H9 (cell line): ENCODE measurements at regions not wholly inside any gene's neighbourhood (a gene's known extent, or its start where the extent isn't known, plus 50 kb on each side); places are given as distances from the start of the nearest gene placed in this dataset.

Experiments
- DNase-seq: peaks from one replicate; pipeline ENCODE4 v3.0.0-alpha.2; 2017
- H2AFZ ChIP-seq: one replicate; pipeline ENCODE4 v1.6.1; 2013; ENCODE audit warnings: mild to moderate bottlenecking, low read length, control low read depth, moderate library complexity
- H2AK5ac ChIP-seq: 2 replicates; pipeline ENCODE4 v1.6.1; 2013; ENCODE audit warnings: low read length, control low read depth, mixed read lengths; ENCODE audit not compliant: insufficient read length
- H2BK120ac ChIP-seq: one replicate; pipeline ENCODE4 v1.6.1; 2013; ENCODE audit warnings: low read depth, mild to moderate bottlenecking, low read length, control low read depth, inconsistent platforms; ENCODE audit not compliant: poor library complexity, severe bottlenecking
- H2BK12ac ChIP-seq: 2 replicates; pipeline ENCODE4 v1.6.1; 2013; ENCODE audit warnings: low read length, control low read depth, mixed read lengths, low read depth; ENCODE audit not compliant: insufficient read length
- H2BK15ac ChIP-seq: 2 replicates; pipeline ENCODE4 v1.6.1; 2013; ENCODE audit warnings: low read depth, low read length, control low read depth
- H2BK20ac ChIP-seq: one replicate; pipeline ENCODE4 v1.6.1; 2013; ENCODE audit warnings: low read depth, mild to moderate bottlenecking, low read length, control low read depth, inconsistent platforms; ENCODE audit not compliant: poor library complexity, severe bottlenecking
- H2BK5ac ChIP-seq: 2 replicates; pipeline ENCODE4 v1.6.1; 2013; ENCODE audit warnings: low read length, control low read depth, mixed read lengths; ENCODE audit not compliant: insufficient read length
- H3K14ac ChIP-seq: 2 replicates; pipeline ENCODE4 v1.6.1; 2013; ENCODE audit warnings: low read length, control low read depth; ENCODE audit not compliant: insufficient read depth
- H3K18ac ChIP-seq: 2 replicates; pipeline ENCODE4 v1.6.1; 2013; ENCODE audit warnings: low read depth, mild to moderate bottlenecking, mixed read lengths, low read length, control low read depth; ENCODE audit not compliant: insufficient read length
- H3K23ac ChIP-seq: 2 replicates; pipeline ENCODE4 v1.6.1; 2013; ENCODE audit warnings: low read length, control low read depth, mixed read lengths, low read depth; ENCODE audit not compliant: insufficient read length
- H3K23me2 ChIP-seq: 2 replicates; pipeline ENCODE4 v1.6.1; 2013; ENCODE audit warnings: low read depth, mild to moderate bottlenecking, mixed read lengths, low read length, control low read depth; ENCODE audit not compliant: insufficient read length, poor library complexity, severe bottlenecking
- H3K27ac ChIP-seq: 2 replicates; pipeline ENCODE4 v1.5.1; 2013; ENCODE audit warnings: low read length, control low read depth, mixed read lengths, low read depth; ENCODE audit not compliant: insufficient read length
- H3K27me3 ChIP-seq: 2 replicates; pipeline ENCODE4 v1.6.1; 2013; ENCODE audit warnings: low read length, control low read depth, inconsistent platforms; ENCODE audit not compliant: insufficient read depth
- H3K4ac ChIP-seq: 2 replicates; pipeline ENCODE4 v1.6.1; 2013; ENCODE audit warnings: low read depth, mild to moderate bottlenecking, control low read depth, inconsistent platforms, low read length, moderate library complexity
- H3K4me1 ChIP-seq: 2 replicates; pipeline ENCODE4 v1.6.1; 2013; ENCODE audit warnings: low read length, control low read depth, inconsistent platforms; ENCODE audit not compliant: insufficient read depth
- H3K4me2 ChIP-seq: 2 replicates; pipeline ENCODE4 v1.6.1; 2013; ENCODE audit warnings: low read length, control low read depth, mixed read lengths; ENCODE audit not compliant: insufficient read length, insufficient read depth
- H3K56ac ChIP-seq: 2 replicates; pipeline ENCODE4 v1.6.1; 2013; ENCODE audit warnings: low read depth, mild to moderate bottlenecking, mixed read lengths, low read length, control low read depth; ENCODE audit not compliant: insufficient read length
- H3K79me1 ChIP-seq: 2 replicates; pipeline ENCODE4 v1.6.1; 2013; ENCODE audit warnings: low read depth, mild to moderate bottlenecking, moderate library complexity, low read length, control low read depth, inconsistent platforms; ENCODE audit not compliant: insufficient read depth, poor library complexity, severe bottlenecking
- H3K79me2 ChIP-seq: 2 replicates; pipeline ENCODE4 v1.6.1; 2013; ENCODE audit warnings: low read length, control low read depth, inconsistent platforms; ENCODE audit not compliant: insufficient read depth
- H3K9ac ChIP-seq: 2 replicates; pipeline ENCODE4 v1.6.1; 2013; ENCODE audit warnings: low read length, control low read depth, mixed read lengths; ENCODE audit not compliant: insufficient read length; ENCODE audit errors: extremely low read depth
- H3K9me3 ChIP-seq: one replicate; pipeline ENCODE4 v1.6.1; 2013; ENCODE audit warnings: low read depth, low read length, inconsistent platforms; ENCODE audit not compliant: control insufficient read depth
- H3T11ph ChIP-seq: one replicate; pipeline ENCODE4 v1.6.1; 2013; ENCODE audit warnings: mild to moderate bottlenecking, low read length, control low read depth, inconsistent platforms
- H4K20me1 ChIP-seq: one replicate; pipeline ENCODE4 v1.6.1; 2013; ENCODE audit not compliant: control insufficient read depth, insufficient read length, insufficient read depth
- H4K5ac ChIP-seq: 2 replicates; pipeline ENCODE4 v1.6.1; 2013; ENCODE audit warnings: low read depth, mild to moderate bottlenecking, mixed read lengths, low read length, control low read depth; ENCODE audit not compliant: insufficient read length
- H4K8ac ChIP-seq: replicated peaks from 2 replicates; pipeline ENCODE4 v1.6.1; 2013; ENCODE audit warnings: low read length, control low read depth, mixed read lengths, low read depth; ENCODE audit not compliant: insufficient read length
- H4K91ac ChIP-seq: 2 replicates; pipeline ENCODE4 v1.6.1; 2013; ENCODE audit warnings: low read depth, mild to moderate bottlenecking, moderate library complexity, mixed read lengths, low read length, control low read depth; ENCODE audit not compliant: insufficient read length
- H3K27ac Mint-ChIP-seq, 3 experiments: 2 replicates in 2 of 3; 3 replicates in 1 of 3; pipeline ENCODE4 v1.8.0; 2020 to 2021; ENCODE audit warnings: mixed read lengths in 3 of 3, mild to moderate bottlenecking in 1 of 3, moderate library complexity in 1 of 3
- H3K27me3 Mint-ChIP-seq: 2 replicates; pipeline ENCODE4 v1.8.0; 2021; ENCODE audit warnings: low read depth, mild to moderate bottlenecking, moderate library complexity, mixed read lengths
- H3K36me3 Mint-ChIP-seq, 3 experiments: 2 replicates in 2 of 3; 3 replicates in 1 of 3; pipeline ENCODE4 v1.8.0; 2020 to 2021; ENCODE audit warnings: low read depth in 3 of 3, mixed read lengths in 3 of 3; ENCODE audit not compliant: insufficient read depth in 1 of 3
- H3K4me1 Mint-ChIP-seq, 2 experiments: 2 replicates each; pipeline ENCODE4 v1.8.0; 2020; ENCODE audit warnings: mixed read lengths in 2 of 2
- H3K4me3 Mint-ChIP-seq, 2 experiments: 2 replicates in 1 of 2; 3 replicates in 1 of 2; pipeline ENCODE4 v1.8.0; 2020 to 2021; ENCODE audit warnings: mild to moderate bottlenecking in 2 of 2, mixed read lengths in 2 of 2, moderate library complexity in 1 of 2
- H3K9me3 Mint-ChIP-seq, 2 experiments: 2 replicates in 1 of 2; 3 replicates in 1 of 2; pipeline ENCODE4 v1.8.0; 2020; ENCODE audit warnings: mild to moderate bottlenecking in 2 of 2, mixed read lengths in 2 of 2, moderate library complexity in 1 of 2
- WGBS: extraction: QIAGEN DNeasy Blood & Tissue Kit; methylation state at CpG from one replicate; pipeline ENCODE4 v1.1.7; 2013; ENCODE audit warnings: missing lambda C conversion rate, low lambda C conversion rate, mixed read lengths; ENCODE audit not compliant: insufficient read length; ENCODE audit errors: extremely low coverage; 5-methylcytosine and 5-hydroxymethylcytosine counted together
- TF ChIP-seq, protein P1 (sequence below): fragments of 200-600 bp; sonication (generic); conservative IDR thresholded peaks from 3 replicates; pipeline ENCODE4 v1.8.0; 2021; ENCODE audit warnings: antibody characterized with exemption, mild to moderate bottlenecking

DNA sequence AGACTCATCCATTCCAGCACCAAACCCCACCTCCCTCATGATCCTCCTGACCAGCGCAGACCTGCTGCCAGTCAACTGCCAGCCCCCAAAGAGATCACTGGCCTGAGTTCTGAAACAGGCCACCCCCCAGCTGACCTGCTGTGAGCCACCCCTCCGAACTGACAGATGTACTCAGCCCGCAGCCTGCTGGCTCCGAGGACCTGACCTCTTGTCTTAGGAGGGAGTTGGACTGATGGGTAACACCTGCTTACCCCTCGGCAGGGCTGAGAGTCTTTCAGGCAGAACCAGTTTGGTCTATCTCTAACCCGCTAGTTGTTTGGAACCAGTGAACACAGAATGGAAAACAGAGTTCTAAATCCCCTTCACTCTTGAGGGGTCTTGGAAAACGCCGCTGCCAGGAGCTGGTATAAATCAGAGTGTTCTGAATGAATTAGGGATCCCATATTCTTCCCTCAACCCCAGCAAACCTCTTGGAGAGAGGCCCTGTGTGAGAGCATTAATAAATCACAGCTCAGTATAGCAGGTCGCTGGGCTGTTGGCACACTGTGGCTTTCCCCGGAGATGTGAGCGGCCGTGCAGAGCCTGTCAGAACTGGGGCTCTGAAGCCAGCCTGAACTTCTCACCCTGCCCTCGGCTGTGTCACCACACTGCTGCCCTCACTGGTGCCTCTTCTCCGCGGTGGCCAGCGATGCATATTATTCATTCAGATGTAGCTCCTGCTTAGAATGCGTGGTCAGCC, 165.1 kb upstream of the NCAM1 start:
- WGBS: no CpG with 5 or more reads among the region's 17 CpGs
- Histone ChIP-seq H2BK12ac (peak overlapping the region; percentile 11), H3K4me1 (peaks cover 11% of the 10 kb centered on the region; the same call in 1 of the 2 replicates)

More for the DNA sequence above, 165.1 kb upstream of the NCAM1 start:
- Histone ChIP-seq H2AK5ac (no peak overlapping the region), H3K14ac (no peak overlapping the region), H3T11ph (no peak overlapping the region), H3K56ac (no peak overlapping the region), H3K4me2 (no peak overlapping the region), H3K27me3 (no peaks in the 10 kb centered on the region), H3K27ac (no peak overlapping the region), H4K5ac (no peak overlapping the region), H2AFZ (no peak overlapping the region), H3K9me3 (no peaks in the 10 kb centered on the region), H2BK20ac (no peak overlapping the region), H3K9ac (no peak overlapping the region), H4K20me1 (no peaks in the 10 kb centered on the region), H4K8ac (no peak overlapping the region), H3K79me2 (no peaks in the 10 kb centered on the region), H2BK15ac (no peak overlapping the region), H2BK5ac (no peak overlapping the region), H3K4ac (no peak overlapping the region), H3K23ac (no peak overlapping the region), H3K79me1 (no peaks in the 10 kb centered on the region), H3K18ac (no peak overlapping the region), H4K91ac (no peak overlapping the region), H2BK120ac (no peak overlapping the region), H3K23me2 (no peaks in the 10 kb centered on the region)
- H3K27me3 Mint-ChIP-seq: peaks cover 2% of the 10 kb centered on the region
- peak overlapping the region in 2 of 3 experiments; percentile 51 to 96; a peak in 3 of 7 replicates for H3K27ac Mint-ChIP-seq
- peaks cover 45 to 48% of the 10 kb centered on the region in 2 experiments for H3K4me1 Mint-ChIP-seq
- TF ChIP-seq, protein P1, sequence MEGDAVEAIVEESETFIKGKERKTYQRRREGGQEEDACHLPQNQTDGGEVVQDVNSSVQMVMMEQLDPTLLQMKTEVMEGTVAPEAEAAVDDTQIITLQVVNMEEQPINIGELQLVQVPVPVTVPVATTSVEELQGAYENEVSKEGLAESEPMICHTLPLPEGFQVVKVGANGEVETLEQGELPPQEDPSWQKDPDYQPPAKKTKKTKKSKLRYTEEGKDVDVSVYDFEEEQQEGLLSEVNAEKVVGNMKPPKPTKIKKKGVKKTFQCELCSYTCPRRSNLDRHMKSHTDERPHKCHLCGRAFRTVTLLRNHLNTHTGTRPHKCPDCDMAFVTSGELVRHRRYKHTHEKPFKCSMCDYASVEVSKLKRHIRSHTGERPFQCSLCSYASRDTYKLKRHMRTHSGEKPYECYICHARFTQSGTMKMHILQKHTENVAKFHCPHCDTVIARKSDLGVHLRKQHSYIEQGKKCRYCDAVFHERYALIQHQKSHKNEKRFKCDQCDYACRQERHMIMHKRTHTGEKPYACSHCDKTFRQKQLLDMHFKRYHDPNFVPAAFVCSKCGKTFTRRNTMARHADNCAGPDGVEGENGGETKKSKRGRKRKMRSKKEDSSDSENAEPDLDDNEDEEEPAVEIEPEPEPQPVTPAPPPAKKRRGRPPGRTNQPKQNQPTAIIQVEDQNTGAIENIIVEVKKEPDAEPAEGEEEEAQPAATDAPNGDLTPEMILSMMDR: no peak
- no peak overlapping the region for H3K4me3 Mint-ChIP-seq
- no peaks in the 10 kb centered on the region; a peak in 1 of 5 replicates for H3K9me3 Mint-ChIP-seq
- H3K36me3 Mint-ChIP-seq: no peaks in the 10 kb centered on the region; a peak in 2 of 7 replicates
- no peak for DNase-seq
